GM18498 (cell line): ENCODE measurements at regions not wholly inside any gene's neighbourhood (a gene's known extent, or its start where the extent isn't known, plus 50 kb on each side); places are given as distances from the start of the nearest gene placed in this dataset.
"Not testable (repeated sequence)": the region's sequence is repeated elsewhere in the genome, so short reads cannot be mapped to it uniquely, and the experiment has no call there.

Experiments
- ATAC-seq: cut with Tn5 transposase; IDR thresholded peaks from one replicate; pipeline ENCODE4 v1.9.1; 2021; ENCODE audit warnings: mild to moderate bottlenecking, moderate library complexity; ENCODE audit not compliant: unreplicated experiment

GRCh38 chr18:41899535-41899934 lies 55.5 kb upstream of the PIK3C3 start:
- no peak for ATAC-seq

DNA sequence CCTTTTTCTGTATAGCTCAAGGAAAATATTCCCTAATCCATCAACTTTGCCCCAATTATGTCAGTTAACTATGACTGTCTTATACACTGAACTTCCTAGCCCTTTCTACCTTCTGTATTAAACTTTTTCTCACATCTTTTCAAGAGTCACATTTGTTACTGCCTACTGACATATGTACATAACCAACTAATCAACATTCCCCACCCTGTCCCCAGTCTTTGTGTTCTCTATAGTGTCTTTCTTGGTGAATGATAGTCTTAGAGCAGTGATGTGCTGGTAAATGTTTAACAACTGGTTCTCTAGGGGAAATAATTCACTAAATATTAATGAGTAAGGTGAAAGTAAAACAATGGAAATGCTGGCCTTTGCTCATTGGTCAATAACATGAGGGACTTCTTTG lies 61.6 kb upstream of the PIK3C3 start:
- no peak for ATAC-seq

DNA sequence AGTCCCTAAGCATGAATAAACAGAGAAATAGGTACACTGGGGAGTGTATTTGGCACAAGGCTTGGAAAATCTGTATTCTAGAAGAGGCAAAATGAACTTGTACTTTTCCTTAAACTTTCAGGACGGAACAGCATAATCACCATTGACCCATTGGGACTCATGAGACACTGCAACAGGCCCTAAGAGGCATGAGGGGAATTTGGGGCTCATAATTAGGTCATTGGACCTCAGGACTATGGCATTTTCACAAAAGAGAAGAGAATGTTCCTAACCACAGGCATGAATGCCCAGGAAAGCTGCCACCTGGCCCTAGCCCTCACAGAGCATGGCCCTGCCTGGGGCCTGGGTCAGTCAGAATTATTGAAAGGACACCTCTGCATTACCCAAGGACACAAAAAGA lies 67.9 kb upstream of the PIK3C3 start:
- ATAC-seq = no peak

- ATAC-seq = no peak
Observed at GRCh38 chr18:41886126-41886807, 68.8 kb upstream of the PIK3C3 start.

GRCh38 chr18:41881285-41881684 lies 73.7 kb upstream of the PIK3C3 start:
- ATAC-seq = no peak

DNA sequence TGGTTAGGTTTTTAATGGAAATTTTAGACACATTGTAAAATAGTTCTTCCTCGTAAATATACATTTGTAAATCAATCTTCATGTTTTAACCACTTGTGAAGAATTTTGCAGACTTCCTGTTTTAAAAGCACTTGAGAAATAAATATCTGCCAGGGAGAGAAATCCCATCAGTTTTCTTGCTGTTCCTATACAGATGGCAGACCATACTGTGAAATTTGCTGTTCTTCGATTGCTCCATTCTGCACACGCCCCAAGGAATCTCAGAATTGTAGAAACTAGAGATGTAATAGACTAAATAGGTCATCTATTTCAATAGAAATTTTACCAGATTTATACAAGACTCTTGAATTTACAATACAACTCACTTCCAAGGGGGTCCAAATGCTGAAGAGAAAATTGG lies 75.8 kb upstream of the PIK3C3 start:
- no peak for ATAC-seq

GRCh38 chr18:41875094-41875780 lies 79.8 kb upstream of the PIK3C3 start:
- ATAC-seq = no peak

DNA sequence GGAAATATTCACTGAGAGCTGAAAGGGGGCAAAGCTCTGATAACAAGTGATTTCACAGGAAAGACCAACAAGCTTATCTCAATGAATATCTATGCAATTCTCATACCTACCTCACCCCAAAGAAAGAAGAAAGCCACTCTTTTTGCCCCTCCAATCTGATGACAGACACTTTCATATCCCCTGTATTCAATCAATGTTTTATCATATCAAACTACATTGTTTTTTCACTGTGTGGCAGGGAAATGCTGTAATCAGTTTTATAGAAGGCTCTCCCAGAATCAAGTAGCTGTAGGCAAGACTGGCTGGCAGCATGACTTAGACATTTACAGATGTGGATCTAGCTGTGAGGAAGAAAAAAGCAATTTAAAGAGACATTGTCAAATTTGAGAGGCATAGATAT lies 81.3 kb upstream of the PIK3C3 start:
- ATAC-seq = no peak

DNA sequence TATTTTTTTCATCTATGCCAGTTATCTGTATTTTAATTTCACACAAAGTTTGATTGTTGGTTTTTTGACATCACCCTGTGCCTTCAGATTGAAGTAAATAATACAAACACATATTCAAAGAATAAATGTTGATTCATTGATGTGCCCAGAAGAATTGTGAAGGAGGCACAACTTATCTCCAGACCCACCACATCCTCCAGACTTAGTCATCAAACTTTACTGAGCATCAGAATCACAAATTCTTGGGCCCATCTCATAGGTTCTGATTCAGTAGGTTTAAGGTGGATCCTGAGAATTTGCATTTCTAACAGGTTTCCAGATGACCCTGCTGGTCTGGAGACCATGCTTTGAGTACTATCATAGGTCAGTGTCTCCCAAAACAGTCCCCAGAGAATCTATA lies 82.8 kb upstream of the PIK3C3 start:
- ATAC-seq = no peak

- ATAC-seq = no peak
Observed at GRCh38 chr18:41871229-41872000, 83.6 kb upstream of the PIK3C3 start.

DNA sequence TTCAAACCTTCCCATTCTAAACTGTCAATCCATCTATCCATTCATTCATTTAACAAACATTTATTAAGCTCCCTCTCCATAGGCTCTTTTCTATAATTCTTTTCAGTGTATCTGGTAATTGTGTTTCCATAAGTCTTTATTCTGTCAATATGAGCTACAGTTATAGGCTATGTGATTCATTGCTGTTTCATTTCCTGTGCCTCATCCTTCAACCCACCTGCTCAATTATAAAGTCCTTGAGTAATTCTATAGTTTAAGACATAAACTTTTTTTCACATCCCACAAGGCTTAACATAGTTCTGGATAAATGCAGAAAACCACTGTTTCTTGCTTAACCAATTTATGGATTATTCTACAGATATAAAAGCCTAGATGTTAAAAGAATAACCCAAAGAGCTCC lies 84.2 kb upstream of the PIK3C3 start:
- ATAC-seq = no peak

DNA sequence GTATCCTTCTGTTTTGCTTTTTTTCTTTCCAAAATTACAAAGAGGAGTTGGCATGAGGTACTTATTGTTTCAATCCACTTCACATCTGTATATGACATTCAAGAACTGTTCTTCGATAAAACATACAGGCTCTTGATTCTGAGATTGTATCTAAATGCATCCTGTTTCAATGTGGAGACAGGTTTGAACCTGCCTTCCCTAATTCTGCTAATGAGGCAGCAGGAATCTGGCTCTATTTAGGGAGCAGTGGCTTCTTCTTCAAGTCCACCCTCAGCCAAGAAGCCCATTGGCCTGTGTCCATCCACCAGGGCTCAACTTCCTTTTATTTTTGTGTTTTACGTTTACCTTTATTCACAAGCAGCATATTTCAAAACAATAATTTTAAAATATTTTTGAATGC lies 84.8 kb upstream of the PIK3C3 start:
- ATAC-seq = no peak

DNA sequence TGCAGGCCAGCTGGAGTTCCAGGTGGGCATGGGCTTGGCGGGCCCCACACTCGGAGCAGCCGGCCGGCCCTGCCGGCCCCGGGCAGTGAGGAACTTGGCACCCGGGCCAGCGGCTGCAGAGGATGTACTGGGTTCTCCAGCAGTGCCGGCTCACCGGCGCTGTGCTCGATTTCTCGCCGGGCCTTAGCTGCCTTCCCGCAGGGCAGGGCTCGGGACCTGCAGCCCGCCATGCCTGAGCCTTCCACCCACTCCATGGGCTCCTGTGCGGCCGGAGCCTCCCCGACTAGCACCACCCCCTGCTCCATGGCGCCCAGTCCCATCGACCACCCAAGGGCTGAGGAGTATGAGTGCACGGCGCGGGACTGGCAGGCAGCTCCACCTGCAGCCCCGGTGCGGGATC lies 89.2 kb upstream of the PIK3C3 start:
- not testable (repeated sequence) for ATAC-seq

GRCh38 chr18:41864216-41864615 lies 90.8 kb upstream of the PIK3C3 start:
- ATAC-seq = no peak

- ATAC-seq = no peak
Observed at GRCh38 chr18:41862921-41863320, 92.1 kb upstream of the PIK3C3 start.

- ATAC-seq = no peak
Observed at GRCh38 chr18:41860987-41861386, 94.0 kb upstream of the PIK3C3 start.

DNA sequence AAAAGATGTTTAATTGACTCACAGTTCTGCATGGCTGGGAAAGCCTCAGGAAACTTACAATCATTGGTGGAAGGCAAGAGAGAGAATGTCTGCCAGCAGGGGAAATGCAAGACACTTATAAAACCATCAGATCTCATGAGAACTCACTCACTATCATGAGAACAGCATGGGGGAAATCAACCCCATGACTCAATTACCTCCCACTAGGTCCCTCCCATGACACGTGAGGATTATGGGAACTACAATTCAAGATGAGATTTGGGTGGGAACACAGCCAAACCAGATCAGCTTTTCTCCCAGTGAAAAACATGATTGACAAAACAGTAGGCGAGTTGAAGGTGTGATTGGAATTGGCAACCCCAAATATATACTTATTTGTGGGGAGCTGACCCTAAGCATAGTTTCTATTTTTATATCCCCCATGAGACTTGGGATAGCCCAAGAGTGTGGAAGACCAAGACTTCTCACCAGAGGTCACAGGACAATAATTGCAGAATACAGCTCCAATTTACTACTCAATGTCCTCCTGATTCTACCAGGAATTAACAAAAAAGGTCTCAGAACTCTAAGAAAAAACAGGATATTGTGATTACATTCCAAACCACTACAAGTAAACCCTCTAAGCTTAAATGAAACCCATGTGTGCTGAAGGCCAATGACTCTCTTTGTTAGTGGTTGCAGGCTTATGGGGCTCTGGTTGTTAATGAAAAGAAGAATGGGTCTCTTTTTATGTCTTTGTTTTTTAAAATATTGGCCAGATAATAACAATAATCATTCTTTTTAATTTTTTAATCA lies 96.1 kb upstream of the PIK3C3 start:
- ATAC-seq = no peak

- ATAC-seq = no peak
Observed at GRCh38 chr18:41853280-41853679, 101.8 kb upstream of the PIK3C3 start.

- no peak for ATAC-seq
Observed at GRCh38 chr18:41850781-41851180, 104.3 kb upstream of the PIK3C3 start.

- ATAC-seq = no peak
Observed at GRCh38 chr18:41849632-41850031, 105.4 kb upstream of the PIK3C3 start.

GRCh38 chr18:41845563-41845962 lies 109.5 kb upstream of the PIK3C3 start:
- no peak for ATAC-seq
